Fibroblast of lung (primary cell): ENCODE measurements at regions not wholly inside any gene's neighbourhood (a gene's known extent, or its start where the extent isn't known, plus 50 kb on each side); places are given as distances from the start of the nearest gene placed in this dataset.

Experiments used
- EZH2 ChIP-seq: IDR thresholded peaks from 2 replicates; pipeline ENCODE4 v1.5.1; 2012; ENCODE audit warnings: low read length, control low read depth, mild to moderate bottlenecking; ENCODE audit errors: missing control alignments
- TF ChIP-seq, protein P1 (sequence below), 2 donors: IDR thresholded peaks in 1 of 2; conservative IDR thresholded peaks in 1 of 2; 1 replicate in 1 of 2; 2 replicates in 1 of 2; pipeline ENCODE4 v1.5.1; 2011 to 2012; ENCODE audit warnings: low read length in 2 of 2, control low read depth in 1 of 2, inconsistent platforms in 1 of 2, low read depth in 1 of 2, mild to moderate bottlenecking in 1 of 2

DNA sequence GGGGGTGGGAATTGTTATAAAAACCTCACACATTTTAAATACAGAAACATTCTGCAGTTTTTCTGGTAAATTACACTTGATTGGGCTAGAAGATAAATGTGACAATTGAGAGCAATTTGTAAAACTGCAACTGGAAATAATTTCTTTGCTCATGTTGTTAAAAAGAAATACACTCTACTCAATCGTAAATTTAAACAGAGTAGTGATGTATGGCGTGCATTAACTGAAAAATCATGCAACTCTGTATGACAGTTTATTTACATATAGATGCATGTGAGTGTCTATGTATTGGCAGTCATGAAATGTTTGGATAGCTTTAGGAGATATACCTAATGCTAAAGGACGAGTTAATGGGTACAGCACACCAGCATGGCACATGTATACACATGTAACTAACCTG lies 554.9 kb downstream of the PRELID2 start:
- TF ChIP-seq, protein P1, sequence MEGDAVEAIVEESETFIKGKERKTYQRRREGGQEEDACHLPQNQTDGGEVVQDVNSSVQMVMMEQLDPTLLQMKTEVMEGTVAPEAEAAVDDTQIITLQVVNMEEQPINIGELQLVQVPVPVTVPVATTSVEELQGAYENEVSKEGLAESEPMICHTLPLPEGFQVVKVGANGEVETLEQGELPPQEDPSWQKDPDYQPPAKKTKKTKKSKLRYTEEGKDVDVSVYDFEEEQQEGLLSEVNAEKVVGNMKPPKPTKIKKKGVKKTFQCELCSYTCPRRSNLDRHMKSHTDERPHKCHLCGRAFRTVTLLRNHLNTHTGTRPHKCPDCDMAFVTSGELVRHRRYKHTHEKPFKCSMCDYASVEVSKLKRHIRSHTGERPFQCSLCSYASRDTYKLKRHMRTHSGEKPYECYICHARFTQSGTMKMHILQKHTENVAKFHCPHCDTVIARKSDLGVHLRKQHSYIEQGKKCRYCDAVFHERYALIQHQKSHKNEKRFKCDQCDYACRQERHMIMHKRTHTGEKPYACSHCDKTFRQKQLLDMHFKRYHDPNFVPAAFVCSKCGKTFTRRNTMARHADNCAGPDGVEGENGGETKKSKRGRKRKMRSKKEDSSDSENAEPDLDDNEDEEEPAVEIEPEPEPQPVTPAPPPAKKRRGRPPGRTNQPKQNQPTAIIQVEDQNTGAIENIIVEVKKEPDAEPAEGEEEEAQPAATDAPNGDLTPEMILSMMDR (conservative IDR thresholded peaks at IDR 0.05 in 1 of 2, IDR thresholded peaks at IDR 0.05 in 1 of 2; ENCODE audit: low read depth in 1 of 2, low read length in 2 of 2) = no peak
- no peak for TF ChIP-seq EZH2
